MM.1S (cell line): ENCODE measurements at regions not wholly inside any gene's neighbourhood (a gene's known extent, or its start where the extent isn't known, plus 50 kb on each side); places are given as distances from the start of the nearest gene placed in this dataset.

Source experiments
- DNase-seq: peaks from one replicate; pipeline ENCODE4 v3.0.0-alpha.2; 2015
- H2AFZ ChIP-seq: fragments of 300-600 bp; sonication (generic); 2 replicates; pipeline ENCODE4 v1.6.0; 2016; ENCODE audit warnings: antibody characterized with exemption, low read length
- H3F3A ChIP-seq: fragments of 300-600 bp; sonication (generic); 2 replicates; pipeline ENCODE4 v1.6.1; 2016; ENCODE audit warnings: mild to moderate bottlenecking, antibody characterized with exemption, low read length, moderate library complexity, mixed read lengths; ENCODE audit not compliant: insufficient read depth
- H3K27ac ChIP-seq: fragments of 300-600 bp; sonication (generic); 2 replicates; pipeline ENCODE4 v1.5.1; 2016; ENCODE audit warnings: mild to moderate bottlenecking, low read length
- H3K27me3 ChIP-seq: fragments of 300-600 bp; sonication (generic); replicated peaks from 2 replicates; pipeline ENCODE4 v1.6.0; 2016; ENCODE audit warnings: low read length; ENCODE audit not compliant: insufficient read depth
- H3K36me3 ChIP-seq: fragments of 300-600 bp; sonication (generic); replicated peaks from 2 replicates; pipeline ENCODE4 v1.6.1; 2016; ENCODE audit warnings: mild to moderate bottlenecking, low read length, mixed read lengths; ENCODE audit not compliant: insufficient read depth
- H3K4me1 ChIP-seq: fragments of 300-600 bp; sonication (generic); 2 replicates; pipeline ENCODE4 v1.6.1; 2016; ENCODE audit warnings: low read length, mixed read lengths
- H3K4me2 ChIP-seq: fragments of 300-600 bp; sonication (generic); 2 replicates; pipeline ENCODE4 v1.6.0; 2016; ENCODE audit warnings: low read depth, low read length
- H3K4me3 ChIP-seq: fragments of 300-600 bp; sonication (generic); 2 replicates; pipeline ENCODE4 v1.5.1; 2016; ENCODE audit warnings: low read length, mixed read lengths
- H3K79me2 ChIP-seq: fragments of 300-600 bp; sonication (generic); 2 replicates; pipeline ENCODE4 v1.6.1; 2016; ENCODE audit warnings: mixed run types, low read length, mixed read lengths
- H3K9ac ChIP-seq: fragments of 300-600 bp; sonication (generic); 2 replicates; pipeline ENCODE4 v1.6.1; 2016; ENCODE audit warnings: low read length, mixed read lengths
- H3K9me2 ChIP-seq: fragments of 300-600 bp; sonication (generic); replicated peaks from 2 replicates; pipeline ENCODE4 v1.6.1; 2016; ENCODE audit warnings: mild to moderate bottlenecking, low read length, mixed read lengths; ENCODE audit not compliant: insufficient read depth
- H3K9me3 ChIP-seq: fragments of 300-600 bp; sonication (generic); replicated peaks from 2 replicates; pipeline ENCODE4 v1.6.1; 2016; ENCODE audit warnings: mild to moderate bottlenecking, low read length, mixed read lengths; ENCODE audit not compliant: insufficient read depth
- H4K20me1 ChIP-seq: fragments of 300-600 bp; sonication (generic); 2 replicates; pipeline ENCODE4 v1.6.1; 2016; ENCODE audit warnings: mild to moderate bottlenecking, low read length, moderate library complexity, mixed read lengths; ENCODE audit not compliant: insufficient read depth
- EZH2 ChIP-seq: fragments of 300-600 bp; sonication (generic); optimal IDR thresholded peaks from 2 replicates; pipeline ENCODE3; 2017; ENCODE audit warnings: low read depth, mild to moderate bottlenecking, antibody characterized with exemption, low read length, mixed read lengths
- EZH2phosphoT487 ChIP-seq: fragments of 300-600 bp; sonication (generic); IDR thresholded peaks from 2 replicates; pipeline ENCODE4 v1.6.1; 2018; ENCODE audit warnings: antibody characterized with exemption, low read length
- TF ChIP-seq, protein P1 (sequence below): fragments of 300-600 bp; sonication (generic); IDR thresholded peaks from 2 replicates; pipeline ENCODE4 v1.5.1; 2016; ENCODE audit warnings: antibody characterized with exemption, low read length, mixed read lengths

DNA sequence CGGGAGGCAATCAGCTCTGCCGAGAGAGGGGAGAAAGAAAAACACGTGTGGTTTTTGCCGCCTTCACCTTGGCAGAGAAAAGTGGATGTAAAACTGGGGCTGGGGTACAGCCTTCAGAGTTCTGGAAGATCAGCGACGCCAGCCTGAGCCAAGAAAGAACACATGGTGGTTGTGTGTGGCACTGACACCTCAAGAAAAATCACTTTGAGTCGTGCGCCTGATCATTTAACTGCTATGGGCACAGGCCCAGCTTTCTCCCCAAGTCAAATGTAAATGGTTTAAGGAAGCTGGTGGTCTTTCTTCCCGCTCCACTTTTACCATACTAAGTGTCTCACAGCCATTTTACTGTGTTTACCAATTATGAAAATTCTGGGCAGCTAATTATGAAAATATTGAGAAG, 461.8 kb upstream of the SOX9 start:
- no peaks in the 10 kb centered on the region for H3K9me2 ChIP-seq
- H3K4me3 ChIP-seq: no peak overlapping the region
- H3K9ac ChIP-seq: no peak overlapping the region
- no peak overlapping the region for H3K4me2 ChIP-seq
- H4K20me1 ChIP-seq: no peaks in the 10 kb centered on the region
- no peaks in the 10 kb centered on the region for H3F3A ChIP-seq
- H3K9me3 ChIP-seq: no peaks in the 10 kb centered on the region
- no peak overlapping the region for H3K27ac ChIP-seq
- no peak overlapping the region for H2AFZ ChIP-seq
- no peaks in the 10 kb centered on the region for H3K27me3 ChIP-seq
- H3K4me1 ChIP-seq: no peaks in the 10 kb centered on the region
- DNase-seq: no peak
- H3K79me2 ChIP-seq: no peaks in the 10 kb centered on the region
- H3K36me3 ChIP-seq: no peaks in the 10 kb centered on the region
- TF ChIP-seq EZH2phosphoT487 (no peak), EZH2 (no peak)

- TF ChIP-seq, protein P1, sequence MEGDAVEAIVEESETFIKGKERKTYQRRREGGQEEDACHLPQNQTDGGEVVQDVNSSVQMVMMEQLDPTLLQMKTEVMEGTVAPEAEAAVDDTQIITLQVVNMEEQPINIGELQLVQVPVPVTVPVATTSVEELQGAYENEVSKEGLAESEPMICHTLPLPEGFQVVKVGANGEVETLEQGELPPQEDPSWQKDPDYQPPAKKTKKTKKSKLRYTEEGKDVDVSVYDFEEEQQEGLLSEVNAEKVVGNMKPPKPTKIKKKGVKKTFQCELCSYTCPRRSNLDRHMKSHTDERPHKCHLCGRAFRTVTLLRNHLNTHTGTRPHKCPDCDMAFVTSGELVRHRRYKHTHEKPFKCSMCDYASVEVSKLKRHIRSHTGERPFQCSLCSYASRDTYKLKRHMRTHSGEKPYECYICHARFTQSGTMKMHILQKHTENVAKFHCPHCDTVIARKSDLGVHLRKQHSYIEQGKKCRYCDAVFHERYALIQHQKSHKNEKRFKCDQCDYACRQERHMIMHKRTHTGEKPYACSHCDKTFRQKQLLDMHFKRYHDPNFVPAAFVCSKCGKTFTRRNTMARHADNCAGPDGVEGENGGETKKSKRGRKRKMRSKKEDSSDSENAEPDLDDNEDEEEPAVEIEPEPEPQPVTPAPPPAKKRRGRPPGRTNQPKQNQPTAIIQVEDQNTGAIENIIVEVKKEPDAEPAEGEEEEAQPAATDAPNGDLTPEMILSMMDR: no peak
- no peak for TF ChIP-seq EZH2
- TF ChIP-seq EZH2phosphoT487: no peak
- no peaks in the 10 kb centered on the region for H3F3A ChIP-seq
- no peak overlapping the region for H2AFZ ChIP-seq
- H3K4me3 ChIP-seq: no peak overlapping the region
- no peak for DNase-seq
- no peaks in the 10 kb centered on the region for H3K9me3 ChIP-seq
- no peak overlapping the region for H3K4me2 ChIP-seq
- no peaks in the 10 kb centered on the region for H3K79me2 ChIP-seq
- H3K27ac ChIP-seq: no peak overlapping the region
- H3K36me3 ChIP-seq: no peaks in the 10 kb centered on the region
- no peaks in the 10 kb centered on the region for H4K20me1 ChIP-seq
- no peaks in the 10 kb centered on the region for H3K27me3 ChIP-seq
- no peak overlapping the region for H3K9ac ChIP-seq
- H3K9me2 ChIP-seq: no peaks in the 10 kb centered on the region
- no peaks in the 10 kb centered on the region for H3K4me1 ChIP-seq
Observed at GRCh38 chr17:71664861-71665260, 456.0 kb upstream of the SOX9 start.

DNA sequence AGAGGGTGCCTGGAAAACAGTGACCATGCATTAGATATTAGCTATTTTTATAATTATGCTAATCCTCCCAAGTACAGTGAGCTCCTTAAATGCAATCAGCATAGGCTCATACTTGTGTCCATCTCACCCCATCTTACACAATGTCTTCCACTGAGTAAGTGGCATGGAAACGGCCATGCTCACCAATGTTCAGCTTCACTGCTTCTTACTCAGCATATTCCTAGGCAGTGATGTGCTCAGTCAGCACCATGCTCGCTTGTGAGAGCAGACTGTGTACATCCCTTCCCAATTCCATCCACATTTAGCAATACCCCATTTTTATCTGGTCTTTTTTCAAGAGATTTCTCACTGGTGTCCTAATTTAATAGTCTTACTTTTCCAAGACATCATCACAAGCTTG, 454.8 kb upstream of the SOX9 start:
- Histone ChIP-seq H4K20me1 (no peaks in the 10 kb centered on the region), H3K9ac (no peak overlapping the region), H3K79me2 (no peaks in the 10 kb centered on the region), H3F3A (no peaks in the 10 kb centered on the region), H3K9me3 (no peaks in the 10 kb centered on the region), H2AFZ (no peak overlapping the region), H3K27me3 (no peaks in the 10 kb centered on the region), H3K9me2 (no peaks in the 10 kb centered on the region), H3K36me3 (no peaks in the 10 kb centered on the region), H3K4me2 (no peak overlapping the region), H3K4me3 (no peak overlapping the region), H3K27ac (no peak overlapping the region), H3K4me1 (no peaks in the 10 kb centered on the region)
- TF ChIP-seq EZH2phosphoT487: no peak
- TF ChIP-seq, protein P1: no peak
- no peak for TF ChIP-seq EZH2
- no peak for DNase-seq

DNA sequence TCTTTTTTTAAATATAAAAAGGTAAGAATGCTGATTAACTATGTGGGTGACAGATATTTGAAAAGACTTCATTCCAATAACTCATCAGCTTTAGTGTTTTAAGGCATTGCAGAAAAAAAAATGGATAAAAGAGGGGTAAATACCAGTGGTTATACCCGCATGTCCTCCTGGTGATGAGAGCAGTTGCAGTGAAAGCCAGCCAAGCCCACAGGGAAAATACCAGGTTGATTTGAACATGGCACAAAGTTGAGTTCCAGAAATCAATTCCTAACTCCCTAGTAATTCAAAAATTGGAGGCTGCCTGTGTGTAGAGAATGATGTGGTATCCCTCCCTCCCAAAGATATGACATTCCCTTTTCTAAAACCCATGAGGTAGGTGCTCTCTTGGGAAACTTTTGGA, 453.2 kb upstream of the SOX9 start:
- no peak overlapping the region for H3K4me3 ChIP-seq
- no peaks in the 10 kb centered on the region for H3K9me2 ChIP-seq
- no peak overlapping the region for H3K9ac ChIP-seq
- H3K9me3 ChIP-seq: no peaks in the 10 kb centered on the region
- no peaks in the 10 kb centered on the region for H3F3A ChIP-seq
- no peaks in the 10 kb centered on the region for H3K36me3 ChIP-seq
- no peaks in the 10 kb centered on the region for H3K79me2 ChIP-seq
- DNase-seq: no peak
- TF ChIP-seq, protein P1: no peak
- TF ChIP-seq EZH2 (no peak), EZH2phosphoT487 (no peak)
- H3K27me3 ChIP-seq: no peaks in the 10 kb centered on the region
- no peak overlapping the region for H2AFZ ChIP-seq
- no peaks in the 10 kb centered on the region for H4K20me1 ChIP-seq
- H3K4me2 ChIP-seq: no peak overlapping the region
- no peak overlapping the region for H3K27ac ChIP-seq
- H3K4me1 ChIP-seq: no peaks in the 10 kb centered on the region
